SU-DHL-6 (cell line): ENCODE measurements at regions not wholly inside any gene's neighbourhood (a gene's known extent, or its start where the extent isn't known, plus 50 kb on each side); places are given as distances from the start of the nearest gene placed in this dataset.

ENCODE experiments used
- H2AFZ ChIP-seq: fragments of 200-600 bp; sonication (generic); 2 replicates; pipeline ENCODE4 v1.6.1; 2014; ENCODE audit warnings: low read depth, mild to moderate bottlenecking, moderate library complexity, mixed read lengths, antibody characterized with exemption, low read length; ENCODE audit not compliant: severe bottlenecking
- H3F3A ChIP-seq: fragments of 200-600 bp; shearing (Covaris generic); 2 replicates; pipeline ENCODE4 v1.6.0; 2016; ENCODE audit warnings: antibody characterized with exemption, mild to moderate bottlenecking; ENCODE audit not compliant: insufficient read depth
- H3K27ac ChIP-seq: fragments of 200-600 bp; sonication (generic); 2 replicates; pipeline ENCODE4 v1.5.1; 2016; ENCODE audit warnings: low read depth, mild to moderate bottlenecking, low read length, moderate library complexity, mixed read lengths
- H3K27me3 ChIP-seq: fragments of 200-600 bp; sonication (generic), shearing (Covaris generic); 2 replicates; pipeline ENCODE4 v1.6.0; 2014; ENCODE audit warnings: mild to moderate bottlenecking, low read length
- H3K36me3 ChIP-seq: fragments of 200-600 bp; sonication (generic); 2 replicates; pipeline ENCODE4 v1.6.1; 2014; ENCODE audit warnings: mild to moderate bottlenecking, low read length, mixed read lengths
- H3K4me2 ChIP-seq: fragments of 300-600, 200-600 bp; shearing (Covaris generic), sonication (generic); 2 replicates; pipeline ENCODE4 v1.6.0; 2014; ENCODE audit warnings: low read length, low read depth, mild to moderate bottlenecking; ENCODE audit not compliant: poor library complexity, severe bottlenecking
- H3K4me3 ChIP-seq: fragments of 200-600 bp; sonication (generic); 2 replicates; pipeline ENCODE4 v1.5.1; 2014; ENCODE audit warnings: antibody characterized with exemption, low read length, mild to moderate bottlenecking, mixed read lengths; ENCODE audit not compliant: insufficient read depth, poor library complexity, severe bottlenecking
- H3K79me2 ChIP-seq: fragments of 200-600 bp; sonication (generic); 2 replicates; pipeline ENCODE4 v1.6.1; 2014; ENCODE audit warnings: mild to moderate bottlenecking, low read length, moderate library complexity; ENCODE audit not compliant: insufficient read depth
- H3K9ac ChIP-seq: fragments of 200-600 bp; sonication (generic); 2 replicates; pipeline ENCODE4 v1.7.0; 2014; ENCODE audit warnings: mild to moderate bottlenecking, low read length
- H3K9me2 ChIP-seq: fragments of 200-600 bp; sonication (generic); replicated peaks from 2 replicates; pipeline ENCODE4 v1.6.1; 2014; ENCODE audit warnings: low read length; ENCODE audit not compliant: insufficient read depth
- H3K9me3 ChIP-seq: fragments of 200-600 bp; sonication (generic); 2 replicates; pipeline ENCODE4 v1.6.1; 2014; ENCODE audit warnings: low read length, mixed read lengths; ENCODE audit not compliant: insufficient read depth
- H4K20me1 ChIP-seq: fragments of 200-600 bp; sonication (generic); 2 replicates; pipeline ENCODE4 v1.6.1; 2014; ENCODE audit warnings: low read depth, mild to moderate bottlenecking, antibody characterized with exemption, low read length, moderate library complexity, mixed read lengths
- CTCF ChIP-seq: fragments of 200-600 bp; sonication (generic); IDR thresholded peaks from one replicate; pipeline ENCODE4 v1.5.1; 2017; ENCODE audit warnings: antibody characterized with exemption, mild to moderate bottlenecking, low read length, moderate library complexity; ENCODE audit not compliant: insufficient read depth, poor library complexity, severe bottlenecking
- EZH2phosphoT487 ChIP-seq: fragments of 200-600 bp; sonication (generic), shearing (Covaris generic); conservative IDR thresholded peaks from 2 replicates; pipeline ENCODE4 v1.6.1; 2018; ENCODE audit warnings: mild to moderate bottlenecking, antibody characterized with exemption, low read length, moderate library complexity, mixed read lengths

- no peak for TF ChIP-seq CTCF
- TF ChIP-seq EZH2phosphoT487, result no peak
- no peaks in the 10 kb centered on the region for H4K20me1 ChIP-seq
- no peak overlapping the region for H3K9ac ChIP-seq
- H3F3A ChIP-seq, result no peaks in the 10 kb centered on the region
- no peak overlapping the region for H3K4me2 ChIP-seq
- H3K36me3 ChIP-seq, result no peaks in the 10 kb centered on the region
- no peak overlapping the region for H2AFZ ChIP-seq
- no peaks in the 10 kb centered on the region for H3K27me3 ChIP-seq
- no peak overlapping the region for H3K27ac ChIP-seq
- H3K79me2 ChIP-seq, result no peaks in the 10 kb centered on the region
- H3K4me3 ChIP-seq, result no peak overlapping the region
- H3K9me3 ChIP-seq, result 0 out of 2 replicates have a peak, but pooled peaks cover 6% of the 10 kb centered on the region
- H3K9me2 ChIP-seq, result no peaks in the 10 kb centered on the region
Observed at GRCh38 chr6:145375502-145375901, 359.8 kb downstream of the EPM2A start.

- H3K36me3 ChIP-seq, result no peaks in the 10 kb centered on the region
- H3K27ac ChIP-seq, result no peak overlapping the region
- no peaks in the 10 kb centered on the region for H3K79me2 ChIP-seq
- no peaks in the 10 kb centered on the region for H3K27me3 ChIP-seq
- no peak overlapping the region for H2AFZ ChIP-seq
- 0 out of 2 replicates have a peak, but pooled peaks cover 6% of the 10 kb centered on the region for H3K9me3 ChIP-seq
- no peaks in the 10 kb centered on the region for H4K20me1 ChIP-seq
- H3K9me2 ChIP-seq, result no peaks in the 10 kb centered on the region
- H3K4me2 ChIP-seq, result no peak overlapping the region
- TF ChIP-seq CTCF (no peak), EZH2phosphoT487 (no peak)
- no peak overlapping the region for H3K4me3 ChIP-seq
- no peaks in the 10 kb centered on the region for H3F3A ChIP-seq
- H3K9ac ChIP-seq, result no peak overlapping the region
Observed at GRCh38 chr6:145380186-145380585, 355.1 kb downstream of the EPM2A start.

- Histone ChIP-seq H3K4me3 (no peak overlapping the region), H3K79me2 (no peaks in the 10 kb centered on the region), H3K4me2 (no peak overlapping the region), H3F3A (no peaks in the 10 kb centered on the region), H2AFZ (no peak overlapping the region), H3K9ac (no peak overlapping the region), H3K9me3 (0 out of 2 replicates have a peak, but pooled peaks cover 6% of the 10 kb centered on the region), H3K27me3 (no peaks in the 10 kb centered on the region), H3K9me2 (no peaks in the 10 kb centered on the region), H3K36me3 (no peaks in the 10 kb centered on the region), H3K27ac (no peak overlapping the region), H4K20me1 (no peaks in the 10 kb centered on the region)
- TF ChIP-seq EZH2phosphoT487 (no peak), CTCF (no peak)
Observed at GRCh38 chr6:145381941-145382340, 353.4 kb downstream of the EPM2A start.
